Caco-2 (cell line): ENCODE measurements at regions not wholly inside any gene's neighbourhood (a gene's known extent, or its start where the extent isn't known, plus 50 kb on each side); places are given as distances from the start of the nearest gene placed in this dataset.

Experiments used
- BruUV-seq: library from RNA; stranded (reverse); fragments of 400-500 nt; replicated peaks from 2 replicates; lab custom pipeline; 2021; lab: Mats Ljungman, UMichigan
- CTCF ChIA-PET: fragments of 300-600 bp; sonication (Branson Sonifier 250); formaldehyde crosslinking; loops from one replicate; lab custom pipeline; 2022; ENCODE audit warnings: antibody characterized with exemption; lab: Charles Lee
- POLR2A ChIA-PET: fragments of 300-600 bp; sonication (Branson Sonifier 250); formaldehyde crosslinking; loops from one replicate; lab custom pipeline; 2022; ENCODE audit warnings: antibody characterized with exemption; lab: Charles Lee
- DNase-seq, 2 experiments: peaks; one replicate each; pipeline versions ENCODE4 v3.0.0 to v3.0.0-alpha.2; 2020 to 2022
- H3K27me3 ChIP-seq: replicated peaks from 2 replicates; pipeline ENCODE4 v1.6.0; 2011; ENCODE audit warnings: low read length; ENCODE audit not compliant: control insufficient read depth, insufficient read depth
- H3K36me3 ChIP-seq: 2 replicates; pipeline ENCODE4 v1.5.1; 2011; ENCODE audit warnings: low read length; ENCODE audit not compliant: control insufficient read depth, insufficient read depth
- H3K4me1 ChIP-seq: fragments of 250-450 bp; sonication (Bioruptor Pico); 2 replicates; pipeline ENCODE4 v1.5.1; 2020; ENCODE audit warnings: mild to moderate bottlenecking
- H3K4me3 ChIP-seq: 2 replicates; pipeline ENCODE4 v1.5.1; 2011; ENCODE audit warnings: low read depth, mild to moderate bottlenecking, control low read depth, low read length
- H3K9me3 ChIP-seq: fragments of 250-450 bp; sonication (Bioruptor Pico); 2 replicates; pipeline ENCODE4 v1.5.1; 2020; ENCODE audit warnings: mild to moderate bottlenecking, moderate library complexity
- H3K27ac Mint-ChIP-seq: one replicate; pipeline ENCODE4 v1.8.0; 2022; ENCODE audit warnings: mixed read lengths; ENCODE audit not compliant: unreplicated experiment
- H3K27me3 Mint-ChIP-seq: one replicate; pipeline ENCODE4 v1.8.0; 2022; ENCODE audit warnings: mixed read lengths; ENCODE audit not compliant: insufficient read depth, unreplicated experiment
- H3K36me3 Mint-ChIP-seq: one replicate; pipeline ENCODE4 v1.8.0; 2022; ENCODE audit warnings: mild to moderate bottlenecking, mixed read lengths; ENCODE audit not compliant: insufficient read depth, unreplicated experiment
- H3K4me1 Mint-ChIP-seq: one replicate; pipeline ENCODE4 v1.8.0; 2022; ENCODE audit warnings: low read depth, mixed read lengths; ENCODE audit not compliant: unreplicated experiment
- H3K4me3 Mint-ChIP-seq: one replicate; pipeline ENCODE4 v1.8.0; 2022; ENCODE audit warnings: mild to moderate bottlenecking, moderate library complexity, mixed read lengths; ENCODE audit not compliant: unreplicated experiment
- H3K9me3 Mint-ChIP-seq: one replicate; pipeline ENCODE4 v1.8.0; 2022; ENCODE audit warnings: mixed read lengths; ENCODE audit not compliant: unreplicated experiment
- intact Hi-C: fragments of 100-400 bp; cut with micrococcal nuclease; formaldehyde crosslinking; loops from one replicate; pipeline ENCODE4 v1.10.0; 2022; ENCODE audit not compliant: unreplicated experiment
- TF ChIP-seq, protein P1 (sequence below), 2 experiments: fragments of 200-600 bp in 1 of 2; IDR thresholded peaks; 1 replicate in 1 of 2; 2 replicates in 1 of 2; pipeline versions ENCODE4 v1.5.1 to v1.8.0; 2011 to 2022; ENCODE audit warnings: antibody characterized with exemption in 1 of 2, control low read depth in 1 of 2, inconsistent platforms in 1 of 2, low read depth in 1 of 2, low read length in 1 of 2, mild to moderate bottlenecking in 1 of 2, moderate library complexity in 1 of 2; ENCODE audit not compliant: insufficient read depth in 1 of 2, severe bottlenecking in 1 of 2, unreplicated experiment in 1 of 2

GRCh38 chr4:121221201-121221600, 57.1 kb upstream of the TNIP3 start:
- CTCF ChIA-PET, result no interaction called here
- intact Hi-C loops, result no loop called here
- H3K4me1 Mint-ChIP-seq, result peaks cover 6% of the 10 kb centered on the region

DNA sequence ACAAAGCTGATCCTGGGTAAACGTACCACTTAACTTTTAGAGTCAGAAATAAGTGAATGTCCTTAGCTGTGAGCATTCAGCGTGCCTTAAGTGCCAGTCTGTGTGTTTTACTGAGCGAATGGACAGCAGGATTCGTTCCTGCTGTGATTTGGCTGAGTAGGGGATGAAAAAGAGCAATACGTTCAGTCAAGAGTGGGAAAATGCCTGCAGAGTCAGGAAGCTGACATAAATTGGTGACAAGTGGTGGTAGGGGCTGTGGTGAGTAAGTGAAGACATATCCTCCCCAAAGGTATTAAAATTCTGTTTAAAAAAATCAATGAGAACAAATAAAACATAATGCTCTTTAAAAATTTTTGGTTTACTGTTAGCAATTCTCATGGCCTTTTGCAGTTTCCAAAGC, 56.6 kb upstream of the TNIP3 start:
- BruUV-seq, result no TSS peak
- TF ChIP-seq, protein P1, sequence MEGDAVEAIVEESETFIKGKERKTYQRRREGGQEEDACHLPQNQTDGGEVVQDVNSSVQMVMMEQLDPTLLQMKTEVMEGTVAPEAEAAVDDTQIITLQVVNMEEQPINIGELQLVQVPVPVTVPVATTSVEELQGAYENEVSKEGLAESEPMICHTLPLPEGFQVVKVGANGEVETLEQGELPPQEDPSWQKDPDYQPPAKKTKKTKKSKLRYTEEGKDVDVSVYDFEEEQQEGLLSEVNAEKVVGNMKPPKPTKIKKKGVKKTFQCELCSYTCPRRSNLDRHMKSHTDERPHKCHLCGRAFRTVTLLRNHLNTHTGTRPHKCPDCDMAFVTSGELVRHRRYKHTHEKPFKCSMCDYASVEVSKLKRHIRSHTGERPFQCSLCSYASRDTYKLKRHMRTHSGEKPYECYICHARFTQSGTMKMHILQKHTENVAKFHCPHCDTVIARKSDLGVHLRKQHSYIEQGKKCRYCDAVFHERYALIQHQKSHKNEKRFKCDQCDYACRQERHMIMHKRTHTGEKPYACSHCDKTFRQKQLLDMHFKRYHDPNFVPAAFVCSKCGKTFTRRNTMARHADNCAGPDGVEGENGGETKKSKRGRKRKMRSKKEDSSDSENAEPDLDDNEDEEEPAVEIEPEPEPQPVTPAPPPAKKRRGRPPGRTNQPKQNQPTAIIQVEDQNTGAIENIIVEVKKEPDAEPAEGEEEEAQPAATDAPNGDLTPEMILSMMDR (IDR thresholded peaks at IDR 0.05; ENCODE audit: insufficient read depth in 1 of 2, low read depth in 1 of 2, low read length in 1 of 2, severe bottlenecking in 1 of 2, unreplicated experiment in 1 of 2), result no peak
- Histone ChIP-seq H3K9me3 (no peaks in the 10 kb centered on the region), H3K36me3 (no peaks in the 10 kb centered on the region), H3K4me3 (no peak overlapping the region), H3K4me1 (no peaks in the 10 kb centered on the region), H3K27me3 (no peaks in the 10 kb centered on the region)
- Mint-ChIP-seq H3K27ac (no peak overlapping the region), H3K4me3 (no peak overlapping the region), H3K9me3 (no peaks in the 10 kb centered on the region), H3K27me3 (no peaks in the 10 kb centered on the region), H3K4me1 (peaks cover under 1% of the 10 kb centered on the region), H3K36me3 (no peaks in the 10 kb centered on the region)
- intact Hi-C loops, result no loop called here
- POLR2A ChIA-PET, result no interaction called here
- CTCF ChIA-PET, result no interaction called here
- DNase-seq, result no peak

More at GRCh38 chr4:121221201-121221600, 57.1 kb upstream of the TNIP3 start:
- H3K36me3 Mint-ChIP-seq, result no peaks in the 10 kb centered on the region
- no peak overlapping the region for H3K27ac Mint-ChIP-seq
- no peaks in the 10 kb centered on the region for H3K27me3 ChIP-seq
- no peak overlapping the region for H3K4me3 ChIP-seq
- DNase-seq, result no peak
- TF ChIP-seq, protein P1 (IDR thresholded peaks at IDR 0.05; ENCODE audit: insufficient read depth in 1 of 2, low read depth in 1 of 2, low read length in 1 of 2, severe bottlenecking in 1 of 2, unreplicated experiment in 1 of 2), result no peak
- H3K4me3 Mint-ChIP-seq, result no peak overlapping the region
- no peaks in the 10 kb centered on the region for H3K27me3 Mint-ChIP-seq
- no TSS peak for BruUV-seq
- POLR2A ChIA-PET, result no interaction called here
- no peaks in the 10 kb centered on the region for H3K9me3 ChIP-seq
- no peaks in the 10 kb centered on the region for H3K36me3 ChIP-seq
- H3K9me3 Mint-ChIP-seq, result no peaks in the 10 kb centered on the region
- H3K4me1 ChIP-seq, result no peaks in the 10 kb centered on the region

DNA sequence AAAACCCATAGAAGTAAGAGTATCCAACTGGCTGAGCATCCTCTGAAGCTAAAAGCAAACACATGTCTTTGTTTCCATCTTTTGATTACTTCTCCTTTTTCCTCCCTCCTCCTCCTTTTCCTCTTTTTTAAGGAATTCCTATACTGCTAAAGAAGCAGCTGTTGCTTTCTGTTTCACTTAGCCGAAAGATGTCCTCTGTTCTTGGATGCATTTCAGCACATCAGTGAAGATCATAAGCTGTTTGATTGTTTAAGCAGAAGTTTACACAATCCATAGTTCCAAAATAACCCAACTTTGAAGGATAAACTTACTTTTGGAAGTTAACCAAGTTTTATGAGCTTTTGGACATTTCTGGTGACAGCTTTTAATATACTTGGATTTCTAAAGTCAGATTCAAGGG, 55.1 kb upstream of the TNIP3 start:
- BruUV-seq, result no TSS peak
- no peaks in the 10 kb centered on the region for H3K27me3 Mint-ChIP-seq
- DNase-seq, result no peak
- POLR2A ChIA-PET, result no interaction called here
- TF ChIP-seq, protein P1 (IDR thresholded peaks at IDR 0.05; ENCODE audit: insufficient read depth in 1 of 2, low read depth in 1 of 2, low read length in 1 of 2, severe bottlenecking in 1 of 2, unreplicated experiment in 1 of 2), result no peak
- Histone ChIP-seq H3K4me1 (no peaks in the 10 kb centered on the region), H3K27me3 (no peaks in the 10 kb centered on the region), H3K9me3 (no peaks in the 10 kb centered on the region), H3K4me3 (no peak overlapping the region), H3K36me3 (no peaks in the 10 kb centered on the region)
- intact Hi-C loops, result no loop called here
- H3K36me3 Mint-ChIP-seq, result no peaks in the 10 kb centered on the region
- no peaks in the 10 kb centered on the region for H3K9me3 Mint-ChIP-seq
- CTCF ChIA-PET, result no interaction called here
- H3K27ac Mint-ChIP-seq, result no peak overlapping the region
- H3K4me3 Mint-ChIP-seq, result no peak overlapping the region
- no peaks in the 10 kb centered on the region for H3K4me1 Mint-ChIP-seq
